HUES6 (cell line): ENCODE measurements at regions not wholly inside any gene's neighbourhood (a gene's known extent, or its start where the extent isn't known, plus 50 kb on each side); places are given as distances from the start of the nearest gene placed in this dataset.
"Not testable (repeated sequence)": the region's sequence is repeated elsewhere in the genome, so short reads cannot be mapped to it uniquely, and the experiment has no call there.

Experiments
- H3K27ac ChIP-seq: 2 replicates; pipeline ENCODE4 v1.7.0; 2013; ENCODE audit warnings: low read depth, mild to moderate bottlenecking, low read length, inconsistent platforms
- H3K27me3 ChIP-seq: 2 replicates; pipeline ENCODE4 v1.6.1; 2013; ENCODE audit warnings: low read length; ENCODE audit not compliant: control insufficient read depth, insufficient read depth
- H3K36me3 ChIP-seq: 2 replicates; pipeline ENCODE4 v1.6.1; 2013; ENCODE audit warnings: low read length; ENCODE audit not compliant: control insufficient read depth, insufficient read depth
- H3K4me1 ChIP-seq: 2 replicates; pipeline ENCODE4 v1.6.1; 2013; ENCODE audit warnings: low read length; ENCODE audit not compliant: control insufficient read depth, insufficient read depth
- H3K4me3 ChIP-seq: 2 replicates; pipeline ENCODE4 v1.5.1; 2013; ENCODE audit warnings: low read depth, low read length
- H3K9ac ChIP-seq: one replicate; pipeline ENCODE4 v1.6.1; 2013; ENCODE audit warnings: mild to moderate bottlenecking, low read length
- H3K9me3 ChIP-seq: 2 replicates; pipeline ENCODE4 v1.6.1; 2013; ENCODE audit warnings: low read depth, low read length; ENCODE audit not compliant: control insufficient read depth, insufficient read depth

GRCh38 chr4:137952116-137952515, 290.0 kb downstream of the SLC7A11 start:
- H3K4me3 ChIP-seq, result no peak overlapping the region
- H3K36me3 ChIP-seq, result no peaks in the 10 kb centered on the region
- no peaks in the 10 kb centered on the region for H3K27me3 ChIP-seq
- H3K9me3 ChIP-seq, result no peaks in the 10 kb centered on the region
- no peaks in the 10 kb centered on the region for H3K4me1 ChIP-seq
- H3K27ac ChIP-seq, result no peak overlapping the region
- H3K9ac ChIP-seq, result no peak overlapping the region

DNA sequence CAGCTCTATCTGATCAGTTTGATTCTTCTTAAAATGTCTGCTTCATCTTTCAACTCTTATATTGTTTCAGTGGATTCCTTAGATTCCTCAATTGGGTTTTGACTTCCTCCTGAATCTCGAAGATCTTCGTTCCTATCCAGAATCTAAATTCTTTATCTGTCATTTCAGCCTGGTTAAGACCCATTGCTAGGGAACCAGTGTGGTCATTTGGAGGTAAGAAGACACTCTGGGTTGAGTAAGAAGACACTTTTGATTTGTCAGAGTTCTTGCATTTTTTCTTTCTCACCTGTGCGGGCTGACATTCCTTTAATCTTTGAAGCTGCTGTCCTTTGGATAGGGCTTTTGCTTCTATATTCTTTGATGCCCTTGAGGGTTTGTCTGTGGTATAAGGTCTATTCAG, 291.9 kb downstream of the SLC7A11 start:
- no peak overlapping the region for H3K27ac ChIP-seq
- no peaks in the 10 kb centered on the region for H3K27me3 ChIP-seq
- H3K4me1 ChIP-seq, result no peaks in the 10 kb centered on the region
- H3K9ac ChIP-seq, result no peak overlapping the region
- H3K4me3 ChIP-seq, result no peak overlapping the region
- H3K9me3 ChIP-seq, result no peaks in the 10 kb centered on the region
- H3K36me3 ChIP-seq, result no peaks in the 10 kb centered on the region

DNA sequence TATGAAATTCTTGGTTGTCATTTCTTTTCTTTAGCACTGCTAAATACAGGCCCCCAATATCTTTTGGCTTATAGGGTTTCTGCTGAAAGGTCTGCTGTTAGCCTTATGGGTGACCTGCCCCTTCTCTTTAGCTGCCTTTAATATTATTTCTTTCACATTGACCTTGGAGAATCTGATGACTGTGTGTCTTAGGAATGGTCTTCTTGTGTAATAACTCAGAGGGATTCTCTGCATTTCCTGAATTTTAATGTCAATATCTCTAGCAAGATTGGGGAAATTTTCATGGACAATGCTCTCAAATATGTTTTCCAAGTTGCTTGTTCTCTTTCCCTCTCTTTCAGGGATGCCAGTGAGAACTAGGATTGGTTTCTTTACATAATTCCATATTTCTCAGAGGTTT, 292.4 kb downstream of the SLC7A11 start:
- Histone ChIP-seq H3K27me3 (no peaks in the 10 kb centered on the region), H3K9me3 (no peaks in the 10 kb centered on the region), H3K4me3 (no peak overlapping the region), H3K4me1 (no peaks in the 10 kb centered on the region), H3K36me3 (no peaks in the 10 kb centered on the region), H3K9ac (no peak overlapping the region), H3K27ac (no peak overlapping the region)

DNA sequence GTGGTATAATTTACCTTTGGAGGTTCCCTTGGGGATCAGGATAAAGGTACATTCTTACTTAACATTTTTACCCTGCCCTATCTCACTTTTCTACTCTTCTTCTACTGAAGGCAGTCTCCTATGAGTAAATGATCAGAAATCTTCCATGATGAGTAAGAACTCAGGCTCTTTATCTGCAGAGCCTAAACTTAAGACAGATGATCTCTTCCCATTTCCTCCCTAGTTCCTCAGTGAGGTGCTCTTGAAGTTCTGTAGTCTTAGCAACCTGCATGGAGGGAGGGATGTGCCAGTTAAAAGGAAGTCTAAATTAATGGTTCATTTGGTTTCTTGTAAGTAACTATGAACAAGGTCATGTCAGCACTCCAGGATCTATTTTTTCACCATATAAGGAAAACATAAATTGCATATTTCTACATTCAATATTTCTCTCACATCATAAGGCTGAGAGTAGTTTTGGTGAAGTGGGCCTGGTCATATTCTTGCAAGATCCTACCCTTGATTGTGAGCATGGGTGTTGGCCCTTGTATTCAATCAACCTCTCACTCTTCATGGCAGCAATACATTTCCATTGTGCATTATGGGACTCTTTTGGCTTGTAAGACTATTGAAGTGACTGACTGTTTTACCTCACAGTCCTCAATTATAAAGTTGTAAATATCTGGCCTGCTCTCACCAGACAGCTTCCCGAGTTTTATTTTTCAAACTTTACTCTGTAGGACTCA, 295.5 kb downstream of the SLC7A11 start:
- H3K9ac ChIP-seq, result no peak overlapping the region
- H3K36me3 ChIP-seq, result no peaks in the 10 kb centered on the region
- H3K27me3 ChIP-seq, result no peaks in the 10 kb centered on the region
- no peaks in the 10 kb centered on the region for H3K4me1 ChIP-seq
- no peak overlapping the region for H3K27ac ChIP-seq
- no peak overlapping the region for H3K4me3 ChIP-seq
- no peaks in the 10 kb centered on the region for H3K9me3 ChIP-seq

- H3K36me3 ChIP-seq, H3K9ac ChIP-seq, H3K27ac ChIP-seq, H3K4me3 ChIP-seq, H3K9me3 ChIP-seq, H3K4me1 ChIP-seq, H3K27me3 ChIP-seq: not testable (repeated sequence)
These were observed 299.3 kb downstream of the SLC7A11 start for GRCh38 chr4:137942815-137943214.

GRCh38 chr4:137942015-137942515, 300.1 kb downstream of the SLC7A11 start:
- H3K27me3 ChIP-seq, H3K9me3 ChIP-seq, H3K4me1 ChIP-seq, H3K36me3 ChIP-seq, H3K9ac ChIP-seq, H3K27ac ChIP-seq, H3K4me3 ChIP-seq: not testable (repeated sequence)

DNA sequence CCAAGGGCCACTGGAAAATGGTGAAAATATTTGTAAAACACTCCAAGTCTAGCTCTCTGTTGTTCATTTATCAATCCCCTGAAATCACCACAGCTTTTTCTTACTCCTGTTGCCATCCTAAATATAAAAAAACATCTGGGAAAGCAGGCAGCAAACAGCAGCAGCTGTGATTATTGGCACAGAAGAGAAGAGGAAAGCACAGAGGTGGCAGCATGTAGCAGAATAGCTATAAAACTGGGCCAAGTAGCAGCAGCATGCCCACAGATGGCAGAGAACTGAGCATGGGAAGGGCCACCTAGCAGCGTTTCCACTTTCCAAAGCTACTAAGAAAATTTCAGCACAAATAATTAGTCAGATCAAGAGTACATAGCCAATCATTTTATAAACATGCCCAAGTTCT, 307.2 kb downstream of the SLC7A11 start:
- H3K36me3 ChIP-seq, result no peaks in the 10 kb centered on the region
- 0 out of 2 replicates have a peak, but pooled peaks cover 1% of the 10 kb centered on the region for H3K9me3 ChIP-seq
- H3K27me3 ChIP-seq, result no peaks in the 10 kb centered on the region
- H3K27ac ChIP-seq, result no peak overlapping the region
- no peaks in the 10 kb centered on the region for H3K4me1 ChIP-seq
- no peak overlapping the region for H3K9ac ChIP-seq
- no peak overlapping the region for H3K4me3 ChIP-seq

GRCh38 chr4:137934046-137934445, 308.1 kb downstream of the SLC7A11 start:
- H3K36me3 ChIP-seq, result no peaks in the 10 kb centered on the region
- H3K4me1 ChIP-seq, result no peaks in the 10 kb centered on the region
- H3K27me3 ChIP-seq, result no peaks in the 10 kb centered on the region
- no peak overlapping the region for H3K9ac ChIP-seq
- no peaks in the 10 kb centered on the region for H3K9me3 ChIP-seq
- H3K27ac ChIP-seq, result no peak overlapping the region
- no peak overlapping the region for H3K4me3 ChIP-seq

- Histone ChIP-seq H3K4me1 (no peaks in the 10 kb centered on the region), H3K36me3 (no peaks in the 10 kb centered on the region), H3K27ac (no peak overlapping the region), H3K9ac (no peak overlapping the region), H3K27me3 (no peaks in the 10 kb centered on the region), H3K9me3 (no peaks in the 10 kb centered on the region), H3K4me3 (no peak overlapping the region)
These were observed 314.2 kb downstream of the SLC7A11 start for GRCh38 chr4:137927972-137928371.

DNA sequence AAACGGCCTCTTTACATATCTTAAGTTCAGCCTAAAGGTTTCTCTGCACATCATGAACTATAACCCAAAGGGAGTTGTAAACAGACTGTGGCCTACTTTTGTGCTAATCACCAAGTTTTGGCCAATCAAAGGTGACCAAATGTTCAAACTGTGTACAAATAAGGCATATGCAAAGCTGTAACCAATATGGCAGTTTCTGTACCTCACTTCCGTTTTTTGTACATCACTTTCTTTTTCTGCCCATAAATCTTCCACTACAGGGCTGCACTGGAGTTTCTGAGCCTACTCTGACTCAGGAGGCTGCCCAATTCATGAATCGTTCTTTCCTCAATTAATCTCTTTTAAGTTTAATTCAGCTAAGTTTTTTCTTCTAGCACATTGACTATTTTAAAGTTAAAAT, 318.7 kb downstream of the SLC7A11 start:
- H3K9ac ChIP-seq, result no peak overlapping the region
- no peak overlapping the region for H3K27ac ChIP-seq
- no peaks in the 10 kb centered on the region for H3K4me1 ChIP-seq
- H3K4me3 ChIP-seq, result no peak overlapping the region
- H3K27me3 ChIP-seq, result no peaks in the 10 kb centered on the region
- H3K36me3 ChIP-seq, result no peaks in the 10 kb centered on the region
- H3K9me3 ChIP-seq, result no peaks in the 10 kb centered on the region

DNA sequence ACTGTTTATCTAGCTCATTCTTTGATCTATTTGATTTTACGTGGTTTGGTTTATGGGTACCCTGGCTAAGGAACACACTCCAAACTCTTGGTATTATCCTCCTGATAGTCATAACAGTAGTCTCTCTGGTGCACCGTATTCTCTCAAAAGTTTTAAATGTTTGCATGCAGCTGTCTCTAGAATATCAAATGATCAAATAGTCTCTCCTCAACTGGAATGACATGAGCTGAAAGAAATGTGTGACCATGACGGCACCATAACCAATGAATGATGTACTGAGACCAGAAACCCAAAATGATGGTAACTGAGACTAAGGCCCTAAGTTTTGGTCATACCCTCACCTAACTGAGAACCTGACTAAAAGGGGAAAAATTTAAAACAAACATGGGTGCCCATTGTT, 319.4 kb downstream of the SLC7A11 start:
- Histone ChIP-seq H3K27ac (no peak overlapping the region), H3K9ac (no peak overlapping the region), H3K9me3 (no peaks in the 10 kb centered on the region), H3K4me3 (no peak overlapping the region), H3K27me3 (no peaks in the 10 kb centered on the region), H3K36me3 (no peaks in the 10 kb centered on the region), H3K4me1 (no peaks in the 10 kb centered on the region)
